ENCODE measurements at regions not wholly inside any gene's neighbourhood (a gene's known extent, or its start where the extent isn't known, plus 50 kb on each side); places are given as distances from the start of the nearest gene placed in this dataset.

DNA sequence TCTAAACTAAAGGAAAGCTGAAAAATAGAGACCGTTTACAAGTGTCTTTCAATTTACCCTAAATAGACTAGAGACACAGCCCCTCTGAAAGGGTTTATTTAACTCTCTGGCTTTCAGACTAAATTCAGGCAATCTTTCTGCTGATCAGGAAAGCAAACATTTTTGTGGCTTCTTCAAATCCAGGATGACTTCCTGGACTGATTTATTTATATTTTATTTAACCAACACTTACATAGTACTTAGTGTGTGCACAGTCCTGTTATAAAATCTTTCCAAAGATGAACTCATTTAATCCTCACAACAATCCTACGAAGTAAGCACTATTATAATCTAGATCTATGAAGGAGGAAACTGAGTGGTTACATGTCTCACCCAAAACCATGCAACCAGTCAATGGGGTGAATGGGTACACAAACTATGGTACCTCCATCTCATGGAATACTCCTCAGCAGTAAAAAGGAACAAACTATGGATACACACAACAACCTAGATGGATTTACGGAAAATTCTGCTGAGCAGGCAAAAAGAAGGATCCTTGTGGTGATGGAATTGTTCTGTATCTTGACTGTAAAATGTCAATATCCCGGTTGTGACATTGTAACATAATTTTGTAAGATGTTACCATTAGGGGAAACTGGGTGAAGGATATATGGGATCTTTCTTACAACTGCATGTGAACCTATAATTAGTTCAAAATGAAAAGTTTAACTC, 64.1 kb upstream of the MAMLD1 start:
- DNase-seq (ENCODE audit: low read depth in 2 of 2): no peak

DNA sequence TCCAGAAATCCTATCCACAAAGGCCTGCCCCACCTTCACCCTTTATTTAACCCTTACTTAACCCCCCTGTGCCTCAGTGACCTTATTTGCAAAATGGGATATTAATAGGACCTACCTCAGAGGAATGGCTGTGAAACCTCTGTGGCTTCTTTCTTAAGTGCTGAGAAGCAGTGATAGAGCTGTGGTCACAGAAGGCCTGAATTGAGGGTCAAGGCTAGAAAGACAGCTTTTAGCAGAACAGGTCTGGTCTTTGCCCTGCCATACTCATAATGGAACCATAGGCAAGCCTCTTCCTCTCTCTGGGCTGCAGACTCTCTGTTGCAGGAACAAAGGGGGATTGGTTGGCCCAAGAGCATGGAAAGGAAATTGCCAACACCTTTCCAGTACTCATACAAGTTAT, 63.5 kb upstream of the MAMLD1 start:
- DNase-seq (ENCODE audit: low read depth in 2 of 2): no peak

GRCh38 chrX:150303386-150304097, 59.6 kb upstream of the MAMLD1 start:
- DNase-seq (ENCODE audit: low read depth in 2 of 2): no peak

GRCh38 chrX:150306002-150306401, 57.1 kb upstream of the MAMLD1 start:
- DNase-seq (ENCODE audit: low read depth in 2 of 2): no peak

GRCh38 chrX:150308041-150308440, 55.1 kb upstream of the MAMLD1 start:
- no peak for DNase-seq (ENCODE audit: low read depth in 2 of 2)

GRCh38 chrX:150308532-150309157, 54.5 kb upstream of the MAMLD1 start:
- DNase-seq (ENCODE audit: low read depth in 2 of 2): no peak

DNA sequence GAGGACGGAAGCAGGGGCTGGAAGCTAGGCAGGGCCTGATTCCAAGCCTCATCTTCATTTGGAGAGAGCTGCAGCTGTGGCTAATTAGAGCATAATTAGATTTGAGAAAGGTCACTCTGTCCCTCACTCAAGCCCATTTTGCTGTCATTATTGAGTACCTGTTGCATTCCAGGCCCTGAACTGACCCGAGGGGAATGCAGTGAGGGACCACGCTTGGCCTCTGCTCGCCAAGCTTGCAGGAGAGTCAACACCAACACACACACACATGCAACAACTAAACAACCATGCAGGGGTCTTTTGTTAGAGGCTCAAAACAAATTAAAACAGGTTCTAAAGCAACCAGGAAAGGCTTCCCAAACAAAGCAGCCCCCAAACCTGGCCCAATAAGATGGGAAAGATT, 52.7 kb upstream of the MAMLD1 start:
- no peak for DNase-seq (ENCODE audit: low read depth in 2 of 2)

DNA sequence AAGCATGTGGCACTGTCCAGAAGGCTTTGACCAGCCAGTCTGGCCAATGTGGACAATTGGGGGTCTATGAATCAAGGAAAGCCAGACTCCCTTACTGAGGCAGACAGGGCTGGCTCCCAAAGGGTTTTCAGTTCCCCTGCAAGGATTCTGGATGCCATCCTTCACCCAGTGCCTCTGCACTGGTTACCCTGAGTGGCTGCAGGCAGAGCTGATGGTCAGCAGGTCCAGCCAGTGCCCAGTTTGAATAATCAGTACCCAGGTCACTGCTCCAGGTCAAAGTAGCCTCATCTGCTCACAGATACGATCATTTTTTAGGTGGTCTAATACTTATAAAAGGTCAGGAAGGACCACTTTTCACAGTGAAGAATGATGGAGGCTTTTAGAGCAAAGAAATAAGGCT, 52.2 kb upstream of the MAMLD1 start:
- DNase-seq (ENCODE audit: low read depth in 2 of 2): no peak

DNA sequence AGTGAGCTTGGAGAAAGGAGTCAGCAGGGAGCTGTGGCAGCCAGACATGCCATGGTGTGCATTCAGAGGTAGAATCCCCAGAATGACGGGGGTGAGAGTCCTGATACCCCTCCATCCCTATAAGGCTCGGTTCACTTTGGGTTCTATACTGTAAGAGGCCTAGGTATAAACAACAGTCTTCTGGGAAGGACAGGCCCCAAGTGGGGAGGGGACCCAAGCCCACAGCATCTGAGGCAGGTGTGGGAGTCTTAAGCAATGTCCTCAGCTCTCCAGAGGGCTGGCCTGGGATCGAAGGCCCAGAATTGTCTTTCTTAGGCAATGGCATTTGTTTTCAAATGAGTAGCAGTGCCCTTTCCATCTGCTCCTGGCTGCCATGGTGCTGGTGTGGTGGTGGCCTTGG, 50.2 kb upstream of the MAMLD1 start:
- no peak for DNase-seq (ENCODE audit: low read depth in 2 of 2)
